ENCODE measurements at regions not wholly inside any gene's neighbourhood (a gene's known extent, or its start where the extent isn't known, plus 50 kb on each side); places are given as distances from the start of the nearest gene placed in this dataset.
"Not testable (repeated sequence)": the region's sequence is repeated elsewhere in the genome, so short reads cannot be mapped to it uniquely, and the experiment has no call there.

DNA sequence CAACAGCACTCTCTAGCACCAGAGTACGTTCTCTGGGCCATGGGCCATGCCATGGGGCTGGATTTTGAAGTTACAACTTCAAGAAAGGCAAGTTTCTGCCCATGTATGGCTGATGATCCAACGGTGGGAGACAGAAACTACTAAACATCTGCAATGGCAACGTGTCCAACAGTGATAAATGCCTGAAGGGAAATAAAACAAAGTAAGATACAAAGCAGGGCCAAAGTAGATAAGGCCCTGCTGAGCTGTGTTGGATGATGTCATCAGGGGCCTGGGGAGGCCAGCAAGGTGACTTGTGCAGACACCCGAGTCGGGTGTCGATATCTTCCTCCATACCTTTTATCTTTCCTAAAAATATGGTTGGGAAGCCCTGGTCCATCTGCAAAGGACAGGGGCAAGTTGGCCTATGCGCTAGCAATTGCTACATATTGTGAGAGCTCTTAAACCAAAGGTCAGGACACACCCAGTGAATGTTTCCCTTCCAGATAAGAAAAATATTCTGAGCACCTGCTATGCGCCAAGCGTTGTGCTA is 487.2 kb downstream of the MN1 start:
- no peak overlapping the region for H3K4me3 ChIP-seq (ENCODE audit: low read length)
- DNase-seq (ENCODE audit: low read depth), result no peak
- TF ChIP-seq CTCF (conservative IDR thresholded peaks at IDR 0.05; ENCODE audit: low read length), result no peak

DNA sequence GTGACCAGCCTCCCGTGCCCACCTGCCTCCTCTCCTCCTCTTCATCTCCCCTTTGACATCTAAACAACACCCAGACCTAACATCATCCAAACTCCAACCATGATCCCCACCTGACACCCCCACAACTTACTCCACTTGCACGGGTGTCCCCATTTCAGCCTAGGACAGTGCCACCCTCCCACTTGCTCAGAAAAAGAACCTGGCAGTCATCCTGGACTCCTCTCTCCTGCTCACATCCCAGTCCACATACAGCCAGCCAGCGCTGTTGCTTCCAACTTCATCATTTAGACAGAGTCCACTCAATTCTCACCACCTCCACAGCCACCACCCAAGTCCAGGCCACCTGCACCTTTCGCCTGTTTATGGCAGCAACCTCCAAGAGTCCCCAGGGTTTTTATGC is 485.7 kb downstream of the MN1 start:
- TF ChIP-seq CTCF (conservative IDR thresholded peaks at IDR 0.05; ENCODE audit: low read length), result no peak
- no peak overlapping the region for H3K4me3 ChIP-seq (ENCODE audit: low read length)
- no peak for DNase-seq (ENCODE audit: low read depth)

DNA sequence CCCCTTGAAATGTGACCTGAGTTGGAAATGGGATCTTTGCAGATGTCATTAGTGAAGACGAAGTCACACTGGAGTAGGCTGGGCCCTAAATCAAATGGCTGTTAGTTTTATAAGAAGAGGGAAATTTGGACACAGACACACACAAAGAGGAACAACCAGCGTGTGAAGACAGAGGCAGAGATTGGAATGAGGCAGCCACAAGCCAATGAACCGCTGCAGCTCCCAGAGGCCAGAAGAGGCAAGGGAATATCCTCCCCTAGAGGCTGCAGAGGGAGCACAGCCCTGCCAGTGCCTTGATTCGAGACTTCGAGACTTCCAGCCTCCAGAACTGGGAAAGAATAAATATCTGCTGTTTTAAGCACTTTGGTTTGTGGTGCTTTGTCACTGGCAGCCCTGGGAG is 484.5 kb downstream of the MN1 start:
- peak; percentile 21; the same call in 1 of the 2 replicates for TF ChIP-seq CTCF (conservative IDR thresholded peaks at IDR 0.05; ENCODE audit: low read length)
- H3K4me3 ChIP-seq (ENCODE audit: low read length), result no peak overlapping the region
- no peak for DNase-seq (ENCODE audit: low read depth)

DNA sequence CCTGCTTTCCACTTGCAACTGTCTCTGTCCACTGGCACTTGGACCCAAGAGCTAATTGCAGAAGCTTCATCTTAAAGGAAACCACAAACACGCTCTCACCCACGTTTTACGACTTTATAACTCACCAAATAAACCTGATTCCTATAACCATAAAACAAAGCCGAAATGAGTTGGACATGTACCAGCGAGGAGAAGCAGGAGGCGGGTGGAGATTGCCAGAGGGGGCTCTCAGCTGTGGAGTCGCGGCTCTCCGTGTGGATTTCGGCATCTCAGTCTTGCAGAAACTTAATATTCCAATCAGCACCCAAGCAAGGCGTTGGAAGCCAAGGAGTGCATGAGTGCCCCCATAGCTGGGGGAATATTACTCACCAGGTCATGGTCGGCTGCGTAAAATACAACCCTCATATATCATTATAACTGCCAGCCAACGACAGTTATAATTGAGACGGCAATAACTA is 483.6 kb downstream of the MN1 start:
- no peak for TF ChIP-seq CTCF (conservative IDR thresholded peaks at IDR 0.05; ENCODE audit: low read length)
- DNase-seq (ENCODE audit: low read depth), result peak; percentile 39
- H3K4me3 ChIP-seq (ENCODE audit: low read length), result no peak overlapping the region

GRCh38 chr22:27318516-27318915 is 483.0 kb downstream of the MN1 start:
- H3K4me3 ChIP-seq (ENCODE audit: low read length), result no peak overlapping the region
- DNase-seq (ENCODE audit: low read depth), result peak; percentile 89
- no peak for TF ChIP-seq CTCF (conservative IDR thresholded peaks at IDR 0.05; ENCODE audit: low read length)

DNA sequence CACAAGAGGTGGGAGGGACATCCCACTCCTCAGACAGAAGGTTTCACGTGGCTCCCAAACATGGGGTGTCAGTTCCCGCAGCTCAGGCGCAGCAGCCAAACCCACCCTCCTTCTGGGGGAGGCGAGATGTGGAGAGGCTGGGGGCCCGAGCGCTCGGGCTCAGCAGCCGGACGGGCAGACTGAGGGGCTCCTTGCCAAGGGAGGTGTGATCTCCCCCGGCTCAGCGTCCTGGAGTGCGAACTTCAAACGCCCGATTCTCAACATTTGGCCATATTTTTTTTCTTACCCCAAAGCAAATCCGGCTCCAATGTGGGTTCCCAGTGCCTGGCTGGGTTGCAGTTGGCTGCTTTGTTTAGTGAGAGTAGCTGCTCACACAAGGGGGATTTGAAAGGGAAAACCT is 477.9 kb downstream of the MN1 start:
- H3K4me3 ChIP-seq (ENCODE audit: low read length), result no peak overlapping the region
- no peak for TF ChIP-seq CTCF (conservative IDR thresholded peaks at IDR 0.05; ENCODE audit: low read length)
- DNase-seq (ENCODE audit: low read depth), result no peak

DNA sequence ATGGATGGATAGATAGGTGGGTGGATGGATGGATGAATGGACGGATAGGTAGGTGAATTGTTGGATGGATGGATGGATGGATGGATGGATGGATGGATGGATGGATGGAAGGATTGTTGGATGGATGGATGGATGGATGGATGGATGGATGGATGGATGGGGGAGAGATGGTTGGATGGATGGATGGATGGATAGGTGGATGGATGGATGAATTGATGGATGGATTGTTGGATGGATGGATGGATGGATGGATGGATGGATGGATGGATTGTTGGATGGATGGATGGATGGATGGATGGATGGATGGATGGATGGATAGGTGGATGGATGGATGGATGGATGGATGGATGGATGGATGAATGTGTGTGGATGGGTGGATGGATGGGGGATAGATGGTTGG is 476.6 kb downstream of the MN1 start:
- not testable (repeated sequence) for DNase-seq (ENCODE audit: low read depth); H3K4me3 ChIP-seq (ENCODE audit: low read length)

GRCh38 chr22:27327497-27327896 is 474.1 kb downstream of the MN1 start:
- no peak for DNase-seq (ENCODE audit: low read depth)
- no peak for TF ChIP-seq CTCF (conservative IDR thresholded peaks at IDR 0.05; ENCODE audit: low read length)
- H3K4me3 ChIP-seq (ENCODE audit: low read length), result no peak overlapping the region

Data from AG10803 (cell line).